ENCODE measurements at regions not wholly inside any gene's neighbourhood (a gene's known extent, or its start where the extent isn't known, plus 50 kb on each side); places are given as distances from the start of the nearest gene placed in this dataset.

DNA sequence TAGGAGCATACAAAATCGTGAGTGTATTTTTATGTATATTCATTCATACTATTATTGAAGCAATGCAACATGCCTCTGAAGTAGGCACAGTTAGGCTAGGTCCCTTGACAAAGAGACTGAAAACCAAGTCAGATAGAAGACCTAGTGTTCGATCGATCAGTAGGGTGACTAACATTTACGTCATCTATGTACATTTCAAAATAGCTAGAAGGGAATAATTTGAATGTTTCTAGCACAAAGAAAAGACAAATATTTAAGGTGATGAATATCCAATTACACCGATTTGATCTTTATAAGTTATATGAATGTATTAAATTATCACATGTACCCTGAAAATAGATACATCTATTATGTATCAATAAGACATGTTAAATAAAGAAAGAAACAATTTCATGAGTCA is 610.1 kb downstream of the TOX3 start:
- DNase-seq (ENCODE audit: extremely low read depth, low read depth): no peak
- no peak overlapping the region for H3K4me3 ChIP-seq (replicated peaks; ENCODE audit: low read depth, low read length)
- TF ChIP-seq, protein P1, sequence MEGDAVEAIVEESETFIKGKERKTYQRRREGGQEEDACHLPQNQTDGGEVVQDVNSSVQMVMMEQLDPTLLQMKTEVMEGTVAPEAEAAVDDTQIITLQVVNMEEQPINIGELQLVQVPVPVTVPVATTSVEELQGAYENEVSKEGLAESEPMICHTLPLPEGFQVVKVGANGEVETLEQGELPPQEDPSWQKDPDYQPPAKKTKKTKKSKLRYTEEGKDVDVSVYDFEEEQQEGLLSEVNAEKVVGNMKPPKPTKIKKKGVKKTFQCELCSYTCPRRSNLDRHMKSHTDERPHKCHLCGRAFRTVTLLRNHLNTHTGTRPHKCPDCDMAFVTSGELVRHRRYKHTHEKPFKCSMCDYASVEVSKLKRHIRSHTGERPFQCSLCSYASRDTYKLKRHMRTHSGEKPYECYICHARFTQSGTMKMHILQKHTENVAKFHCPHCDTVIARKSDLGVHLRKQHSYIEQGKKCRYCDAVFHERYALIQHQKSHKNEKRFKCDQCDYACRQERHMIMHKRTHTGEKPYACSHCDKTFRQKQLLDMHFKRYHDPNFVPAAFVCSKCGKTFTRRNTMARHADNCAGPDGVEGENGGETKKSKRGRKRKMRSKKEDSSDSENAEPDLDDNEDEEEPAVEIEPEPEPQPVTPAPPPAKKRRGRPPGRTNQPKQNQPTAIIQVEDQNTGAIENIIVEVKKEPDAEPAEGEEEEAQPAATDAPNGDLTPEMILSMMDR (IDR thresholded peaks at IDR 0.05; ENCODE audit: low read depth, low read length, missing control alignments): no peak

DNA sequence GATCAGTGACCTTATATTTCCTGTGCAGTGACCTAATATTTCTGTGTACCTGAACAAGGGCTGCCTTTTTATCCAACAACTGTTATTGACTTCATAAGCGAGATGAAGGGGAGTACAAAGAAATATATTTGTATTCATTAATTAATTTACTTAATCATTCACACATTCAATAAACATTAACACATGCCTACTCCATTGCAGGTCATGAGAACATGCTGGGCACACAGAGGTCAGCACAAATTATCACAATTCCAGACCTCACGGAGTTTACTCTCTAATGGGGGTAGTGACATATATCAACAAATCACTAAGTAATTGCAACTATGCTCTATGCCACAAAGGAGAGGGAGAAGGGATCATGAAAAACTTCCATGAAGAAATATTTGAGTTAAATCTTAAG is 614.6 kb downstream of the TOX3 start:
- TF ChIP-seq, protein P1 (IDR thresholded peaks at IDR 0.05; ENCODE audit: low read depth, low read length, missing control alignments): no peak
- no peak for DNase-seq (ENCODE audit: extremely low read depth, low read depth)
- no peak overlapping the region for H3K4me3 ChIP-seq (replicated peaks; ENCODE audit: low read depth, low read length)

DNA sequence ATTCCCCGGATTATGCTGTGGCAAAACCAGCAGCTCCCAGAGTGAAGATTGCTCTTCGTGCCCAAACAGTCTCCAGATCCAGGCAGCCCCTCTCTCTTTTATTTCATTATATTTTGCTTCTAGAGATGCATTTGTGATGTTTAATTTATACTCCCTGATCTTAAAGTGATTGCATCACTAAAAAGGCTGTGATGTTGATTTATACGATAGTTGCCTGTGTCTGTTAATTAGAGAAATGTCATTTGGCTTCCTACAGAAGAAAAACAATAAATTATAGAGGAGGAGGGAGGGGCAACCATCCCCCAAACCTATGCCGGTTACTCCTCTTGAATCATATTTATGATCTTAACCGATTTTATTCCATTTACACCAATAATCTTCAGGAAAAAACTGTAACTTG is 615.3 kb downstream of the TOX3 start:
- no peak overlapping the region for H3K4me3 ChIP-seq (replicated peaks; ENCODE audit: low read depth, low read length)
- TF ChIP-seq, protein P1 (IDR thresholded peaks at IDR 0.05; ENCODE audit: low read depth, low read length, missing control alignments): no peak
- DNase-seq (ENCODE audit: extremely low read depth, low read depth): no peak

DNA sequence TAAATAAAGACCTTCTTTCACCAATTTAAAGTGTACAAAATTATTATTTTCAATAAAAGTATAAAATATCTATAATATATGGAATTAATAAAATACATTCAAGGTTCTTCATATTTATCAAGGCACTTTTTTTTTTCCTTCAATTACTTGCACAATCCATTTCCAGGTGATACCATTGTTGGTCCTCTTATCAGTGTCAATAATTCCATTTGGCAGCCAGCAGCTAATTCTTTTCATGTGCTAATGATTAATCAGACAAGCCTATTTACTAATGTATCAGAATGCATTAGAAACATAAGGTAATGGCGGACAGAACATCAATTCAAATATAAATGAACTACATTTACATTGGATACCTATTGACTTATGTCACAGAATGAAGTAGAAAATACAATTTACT is 622.2 kb downstream of the TOX3 start:
- TF ChIP-seq, protein P1 (IDR thresholded peaks at IDR 0.05; ENCODE audit: low read depth, low read length, missing control alignments): no peak
- no peak for DNase-seq (ENCODE audit: extremely low read depth, low read depth)
- H3K4me3 ChIP-seq (replicated peaks; ENCODE audit: low read depth, low read length): no peak overlapping the region

DNA sequence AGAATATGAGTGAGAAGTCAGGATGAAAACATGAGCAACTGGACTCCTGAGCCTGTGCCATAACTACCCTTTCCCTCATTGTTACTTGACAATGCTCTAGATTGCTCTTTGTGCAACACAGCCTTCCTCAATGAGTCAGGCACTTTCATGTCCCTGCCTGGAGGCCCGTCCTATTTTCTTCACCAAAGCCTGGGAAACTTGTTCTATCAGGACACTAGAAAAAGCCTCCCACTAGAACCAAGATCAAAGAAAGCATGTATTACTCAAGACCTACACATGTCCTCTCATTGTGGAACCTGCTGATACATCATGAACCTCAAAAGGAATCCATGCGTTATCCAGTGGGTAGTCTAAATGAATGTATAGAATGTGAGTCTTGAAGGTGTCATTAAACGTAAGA is 624.5 kb downstream of the TOX3 start:
- no peak overlapping the region for H3K4me3 ChIP-seq (replicated peaks; ENCODE audit: low read depth, low read length)
- DNase-seq (ENCODE audit: extremely low read depth, low read depth): no peak
- TF ChIP-seq, protein P1 (IDR thresholded peaks at IDR 0.05; ENCODE audit: low read depth, low read length, missing control alignments): no peak

DNA sequence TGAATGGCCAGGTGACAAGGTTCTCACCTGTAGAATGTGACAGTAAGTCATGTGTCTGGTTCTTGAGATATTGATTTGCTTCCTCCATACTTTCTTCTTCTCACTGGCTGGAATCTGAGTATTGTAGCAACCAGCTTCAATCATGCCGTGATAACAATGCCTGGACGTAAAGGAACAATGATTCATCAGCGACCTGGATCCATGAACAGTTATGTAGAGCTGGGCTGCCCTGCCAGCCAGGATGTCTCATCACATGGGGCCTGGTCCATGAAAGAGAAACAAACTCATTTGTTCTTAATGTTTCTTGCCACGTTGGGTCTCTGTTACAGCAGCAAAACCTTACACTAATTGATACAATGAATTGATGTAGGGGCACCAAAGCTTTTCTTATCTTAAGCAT is 627.2 kb downstream of the TOX3 start:
- TF ChIP-seq, protein P1 (IDR thresholded peaks at IDR 0.05; ENCODE audit: low read depth, low read length, missing control alignments): no peak
- no peak overlapping the region for H3K4me3 ChIP-seq (replicated peaks; ENCODE audit: low read depth, low read length)
- no peak for DNase-seq (ENCODE audit: extremely low read depth, low read depth)

DNA sequence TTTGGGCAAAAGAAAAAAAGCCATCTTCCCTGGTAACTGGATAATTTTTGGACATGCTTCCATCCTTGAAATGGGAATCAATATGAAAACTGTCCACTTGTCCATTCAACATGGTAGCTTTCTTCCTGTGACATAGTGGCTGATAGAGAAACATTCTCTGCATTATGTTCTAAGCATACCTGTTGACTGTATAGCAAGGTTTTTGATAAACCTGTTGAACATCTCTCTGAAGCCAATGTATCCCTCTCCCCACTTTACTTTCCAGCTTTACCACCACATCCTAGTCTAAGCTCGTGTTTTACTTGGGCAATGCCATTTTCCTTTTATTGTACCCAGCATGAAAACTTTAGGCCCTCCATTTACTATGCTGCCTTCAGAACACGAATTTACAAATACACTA is 630.1 kb downstream of the TOX3 start:
- no peak for DNase-seq (ENCODE audit: extremely low read depth, low read depth)
- no peak overlapping the region for H3K4me3 ChIP-seq (replicated peaks; ENCODE audit: low read depth, low read length)
- TF ChIP-seq, protein P1 (IDR thresholded peaks at IDR 0.05; ENCODE audit: low read depth, low read length, missing control alignments): no peak

Measured in HFF-Myc (cell line).